HepG2 (cell line): ENCODE measurements at regions not wholly inside any gene's neighbourhood (a gene's known extent, or its start where the extent isn't known, plus 50 kb on each side); places are given as distances from the start of the nearest gene placed in this dataset.

ENCODE experiments used
- ATAC-seq: fragments of 200-7000 bp; cut with Tn5 transposase; 3 replicates; pipeline ENCODE4 v1.9.1; 2020; ENCODE audit warnings: mild to moderate bottlenecking, moderate library complexity
- BruUV-seq: library from RNA; stranded (reverse); fragments of 400-500 nt; replicated peaks from 2 replicates; lab custom pipeline; 2021; lab: Mats Ljungman, UMichigan
- CTCF ChIA-PET: fragments of 300-600 bp; formaldehyde crosslinking; extraction: SDS; loops from one replicate; lab custom pipeline; 2021; ENCODE audit warnings: low total read pairs, inconsistent platforms, low intra/inter-chr PET ratio; lab: Yijun Ruan, JAX
- POLR2A ChIA-PET: fragments of 350-600 bp; sonication (Branson Sonifier 250); formaldehyde crosslinking; loops from one replicate; lab custom pipeline; 2020; ENCODE audit warnings: antibody characterized with exemption, inconsistent platforms; lab: Yijun Ruan, JAX
- DNase-seq: peaks from one replicate; pipeline ENCODE4 v3.0.0-alpha.2; 2015; ENCODE audit warnings: low spot score
- FAIRE-seq: peaks from 3 replicates; lab custom pipeline; 2011; peaks lifted over from hg19 to GRCh38; lab: Jason Lieb, UNC
- H2AFZ ChIP-seq: one replicate; pipeline ENCODE4 v1.6.1; 2011; ENCODE audit warnings: low read length, inconsistent platforms
- H3K27ac ChIP-seq: fragments of 300-600 bp; 3 replicates; pipeline ENCODE4 v1.8.0; 2011; ENCODE audit warnings: mixed run types, mild to moderate bottlenecking, mixed read lengths, low read length, inconsistent platforms; ENCODE audit not compliant: insufficient read depth; ENCODE audit errors: extremely low read length
- H3K27me3 ChIP-seq, 2 experiments: fragments of 200-600 bp in 1 of 2; 2 replicates in 1 of 2; 3 replicates in 1 of 2; pipeline versions ENCODE4 v1.6.0 to v1.8.0; 2011; ENCODE audit warnings: low read length in 2 of 2, mild to moderate bottlenecking in 2 of 2, moderate library complexity in 2 of 2, inconsistent platforms in 1 of 2; ENCODE audit not compliant: insufficient read depth in 2 of 2, control insufficient read depth in 1 of 2
- H3K36me3 ChIP-seq, 2 experiments: fragments of 200-600 bp in 1 of 2; replicated peaks in 1 of 2; 2 replicates in 1 of 2; 3 replicates in 1 of 2; pipeline versions ENCODE4 v1.5.1 to v1.8.0; 2011; ENCODE audit warnings: low read length in 2 of 2, inconsistent platforms in 1 of 2; ENCODE audit not compliant: insufficient read depth in 2 of 2, control insufficient read depth in 1 of 2
- H3K4me1 ChIP-seq: 2 replicates; pipeline ENCODE4 v1.5.1; 2012; ENCODE audit warnings: low read length, inconsistent platforms; ENCODE audit not compliant: insufficient read depth
- H3K4me2 ChIP-seq: 2 replicates; pipeline ENCODE4 v1.6.0; 2011; ENCODE audit warnings: low read depth, low read length, inconsistent platforms
- H3K4me3 ChIP-seq, 3 experiments: fragments of 200-600 bp in 1 of 3; sonication (generic), shearing (Covaris generic) in 1 of 3; replicated peaks in 1 of 3; 2 replicates each; pipeline ENCODE4 v1.5.1; 2011 to 2016; ENCODE audit warnings: low read length in 3 of 3, inconsistent platforms in 2 of 3, low read depth in 2 of 3, mild to moderate bottlenecking in 2 of 3, control low read depth in 1 of 3, mixed read lengths in 1 of 3; ENCODE audit not compliant: insufficient read depth in 1 of 3
- H3K79me2 ChIP-seq: one replicate; pipeline ENCODE4 v1.6.1; 2011; ENCODE audit warnings: low read length, inconsistent platforms; ENCODE audit not compliant: insufficient read depth
- H3K9ac ChIP-seq: 2 replicates; pipeline ENCODE4 v1.6.0; 2011; ENCODE audit warnings: mild to moderate bottlenecking, low read depth, low read length, inconsistent platforms; ENCODE audit not compliant: insufficient read depth
- H3K9me3 ChIP-seq: 2 replicates; pipeline ENCODE4 v1.5.1; 2012; ENCODE audit warnings: mild to moderate bottlenecking, low read length
- H4K20me1 ChIP-seq: 2 replicates; pipeline ENCODE4 v1.6.0; 2011; ENCODE audit warnings: inconsistent platforms, mild to moderate bottlenecking, low read length, moderate library complexity; ENCODE audit not compliant: insufficient read depth
- FOXJ3 ChIP-seq: sonication (generic); formaldehyde crosslinking; IDR thresholded peaks from 2 replicates; pipeline ENCODE4 v1.4.0; 2020; ENCODE audit warnings: missing genetic modification reagents, mild to moderate bottlenecking, borderline replicate concordance
- KAT2B ChIP-seq: fragments of 150-350 bp; IDR thresholded peaks from 2 replicates; pipeline ENCODE4 v1.6.1; 2014; ENCODE audit warnings: low read depth, low read length, borderline replicate concordance
- PHF5A ChIP-seq: IDR thresholded peaks from one replicate; pipeline ENCODE4 v1.6.1; 2018; ENCODE audit warnings: low read depth, missing genetic modification reagents; ENCODE audit not compliant: unreplicated experiment
- ZNF143 ChIP-seq: sonication (generic); formaldehyde crosslinking; IDR thresholded peaks from 2 replicates; pipeline ENCODE4 v1.4.0; 2020; ENCODE audit warnings: missing genetic modification reagents
- ZNF251 ChIP-seq: sonication (generic); formaldehyde crosslinking; IDR thresholded peaks from 2 replicates; pipeline ENCODE4 v1.9.0; 2021; ENCODE audit warnings: mild to moderate bottlenecking, missing genetic modification reagents
- ZNF317 ChIP-seq: sonication (generic); formaldehyde crosslinking; IDR thresholded peaks from 2 replicates; pipeline ENCODE4 v1.5.0; 2020; ENCODE audit warnings: mild to moderate bottlenecking, missing genetic modification reagents
- ZNF790 ChIP-seq: sonication (generic); formaldehyde crosslinking; IDR thresholded peaks from 2 replicates; pipeline ENCODE4 v1.8.0; 2022; ENCODE audit warnings: missing genetic modification reagents, mild to moderate bottlenecking, borderline replicate concordance
- WGBS: methylation state at CpG from one replicate; pipeline ENCODE4 v1.1.6; 2017; ENCODE audit warnings: low lambda C conversion rate; 5-methylcytosine and 5-hydroxymethylcytosine counted together
- in situ Hi-C: cut with HindIII; loops from 2 replicates; pipeline ENCODE4 v1.10.0; 2017; ENCODE audit warnings: low pct_unique_long_range_greater_than_20kb; ENCODE audit not compliant: extremely low pct_ligation_motif_present
- intact Hi-C: fragments of 100-400 bp; cut with micrococcal nuclease; formaldehyde crosslinking; loops from one replicate; pipeline ENCODE4 v1.10.0; 2022; ENCODE audit not compliant: unreplicated experiment
- TF ChIP-seq, protein P1 (sequence below): sonication (generic); formaldehyde crosslinking; IDR thresholded peaks from 2 replicates; pipeline ENCODE4 v1.4.0; 2020; ENCODE audit warnings: low read depth, missing genetic modification reagents
- TF ChIP-seq, protein P2 (sequence below): sonication (generic); formaldehyde crosslinking; IDR thresholded peaks from 2 replicates; pipeline ENCODE4 v1.4.0; 2020; ENCODE audit warnings: missing genetic modification reagents, borderline replicate concordance
- TF ChIP-seq, protein P3 (sequence below): sonication (generic); formaldehyde crosslinking; IDR thresholded peaks from 2 replicates; pipeline ENCODE4 v1.4.0; 2020; ENCODE audit warnings: low read depth, mild to moderate bottlenecking, missing genetic modification reagents
- TF ChIP-seq, protein P4 (sequence below): sonication (generic); formaldehyde crosslinking; IDR thresholded peaks from 2 replicates; pipeline ENCODE4 v1.5.0; 2020; ENCODE audit warnings: missing genetic modification reagents

DNA sequence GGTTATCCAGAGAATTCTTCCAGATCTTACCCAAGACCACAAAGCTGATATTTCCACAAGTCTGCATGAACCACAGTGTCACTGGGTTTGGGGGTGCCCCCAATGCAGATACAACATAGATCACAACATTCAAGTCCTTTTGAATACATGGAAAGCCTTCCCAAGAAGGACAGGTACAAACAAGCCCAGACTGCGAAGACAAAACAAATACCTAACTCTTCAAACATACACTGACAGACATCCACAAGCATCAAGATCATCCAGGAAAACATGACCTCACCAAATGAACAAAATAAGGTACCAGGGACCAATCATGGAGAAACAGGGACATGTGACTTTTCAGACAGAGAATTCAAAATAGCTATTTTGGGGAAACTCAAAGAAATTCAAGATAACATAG, 93.1 kb downstream of the MDH1 start:
- FAIRE-seq (no peak), ATAC-seq (no peak), DNase-seq (no peak)
- Histone ChIP-seq H3K9ac (no peak overlapping the region), H3K36me3 (no peaks in the 10 kb centered on the region), H3K27ac (no peak overlapping the region), H3K4me3 (no peak overlapping the region), H2AFZ (no peak overlapping the region), H3K79me2 (no peaks in the 10 kb centered on the region), H4K20me1 (no peaks in the 10 kb centered on the region), H3K9me3 (no peaks in the 10 kb centered on the region), H3K4me2 (no peak overlapping the region), H3K27me3 (peaks cover 0 to 6% of the 10 kb centered on the region in 2 experiments; a peak in 2 of 5 replicates), H3K4me1 (no peaks in the 10 kb centered on the region)
- intact Hi-C loops = no loop called here
- WGBS = 14% methylated on average over 1 of the region's 1 CpG
- POLR2A ChIA-PET = no interaction called here
- CTCF ChIA-PET = no interaction called here
- TF ChIP-seq, protein P1, sequence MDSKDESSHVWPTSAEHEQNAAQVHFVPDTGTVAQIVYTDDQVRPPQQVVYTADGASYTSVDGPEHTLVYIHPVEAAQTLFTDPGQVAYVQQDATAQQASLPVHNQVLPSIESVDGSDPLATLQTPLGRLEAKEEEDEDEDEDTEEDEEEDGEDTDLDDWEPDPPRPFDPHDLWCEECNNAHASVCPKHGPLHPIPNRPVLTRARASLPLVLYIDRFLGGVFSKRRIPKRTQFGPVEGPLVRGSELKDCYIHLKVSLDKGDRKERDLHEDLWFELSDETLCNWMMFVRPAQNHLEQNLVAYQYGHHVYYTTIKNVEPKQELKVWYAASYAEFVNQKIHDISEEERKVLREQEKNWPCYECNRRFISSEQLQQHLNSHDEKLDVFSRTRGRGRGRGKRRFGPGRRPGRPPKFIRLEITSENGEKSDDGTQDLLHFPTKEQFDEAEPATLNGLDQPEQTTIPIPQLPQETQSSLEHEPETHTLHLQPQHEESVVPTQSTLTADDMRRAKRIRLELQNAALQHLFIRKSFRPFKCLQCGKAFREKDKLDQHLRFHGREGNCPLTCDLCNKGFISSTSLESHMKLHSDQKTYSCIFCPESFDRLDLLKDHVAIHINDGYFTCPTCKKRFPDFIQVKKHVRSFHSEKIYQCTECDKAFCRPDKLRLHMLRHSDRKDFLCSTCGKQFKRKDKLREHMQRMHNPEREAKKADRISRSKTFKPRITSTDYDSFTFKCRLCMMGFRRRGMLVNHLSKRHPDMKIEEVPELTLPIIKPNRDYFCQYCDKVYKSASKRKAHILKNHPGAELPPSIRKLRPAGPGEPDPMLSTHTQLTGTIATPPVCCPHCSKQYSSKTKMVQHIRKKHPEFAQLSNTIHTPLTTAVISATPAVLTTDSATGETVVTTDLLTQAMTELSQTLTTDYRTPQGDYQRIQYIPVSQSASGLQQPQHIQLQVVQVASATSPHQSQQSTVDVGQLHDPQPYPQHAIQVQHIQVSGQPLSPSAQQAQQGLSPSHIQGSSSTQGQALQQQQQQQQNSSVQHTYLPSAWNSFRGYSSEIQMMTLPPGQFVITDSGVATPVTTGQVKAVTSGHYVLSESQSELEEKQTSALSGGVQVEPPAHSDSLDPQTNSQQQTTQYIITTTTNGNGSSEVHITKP (CRISPR knock-in tag) = no peak
- no peak for TF ChIP-seq ZNF790
- TF ChIP-seq, protein P2, sequence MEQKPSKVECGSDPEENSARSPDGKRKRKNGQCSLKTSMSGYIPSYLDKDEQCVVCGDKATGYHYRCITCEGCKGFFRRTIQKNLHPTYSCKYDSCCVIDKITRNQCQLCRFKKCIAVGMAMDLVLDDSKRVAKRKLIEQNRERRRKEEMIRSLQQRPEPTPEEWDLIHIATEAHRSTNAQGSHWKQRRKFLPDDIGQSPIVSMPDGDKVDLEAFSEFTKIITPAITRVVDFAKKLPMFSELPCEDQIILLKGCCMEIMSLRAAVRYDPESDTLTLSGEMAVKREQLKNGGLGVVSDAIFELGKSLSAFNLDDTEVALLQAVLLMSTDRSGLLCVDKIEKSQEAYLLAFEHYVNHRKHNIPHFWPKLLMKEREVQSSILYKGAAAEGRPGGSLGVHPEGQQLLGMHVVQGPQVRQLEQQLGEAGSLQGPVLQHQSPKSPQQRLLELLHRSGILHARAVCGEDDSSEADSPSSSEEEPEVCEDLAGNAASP (CRISPR knock-in tag) = no peak
- TF ChIP-seq ZNF143 (CRISPR knock-in tag) = no peak
- TF ChIP-seq, protein P3, sequence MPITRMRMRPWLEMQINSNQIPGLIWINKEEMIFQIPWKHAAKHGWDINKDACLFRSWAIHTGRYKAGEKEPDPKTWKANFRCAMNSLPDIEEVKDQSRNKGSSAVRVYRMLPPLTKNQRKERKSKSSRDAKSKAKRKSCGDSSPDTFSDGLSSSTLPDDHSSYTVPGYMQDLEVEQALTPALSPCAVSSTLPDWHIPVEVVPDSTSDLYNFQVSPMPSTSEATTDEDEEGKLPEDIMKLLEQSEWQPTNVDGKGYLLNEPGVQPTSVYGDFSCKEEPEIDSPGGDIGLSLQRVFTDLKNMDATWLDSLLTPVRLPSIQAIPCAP = no peak
- TF ChIP-seq ZNF317 = no peak
- TF ChIP-seq PHF5A (CRISPR knock-in tag) = no peak
- TF ChIP-seq ZNF251 = no peak
- no peak for TF ChIP-seq FOXJ3
- no peak for TF ChIP-seq KAT2B
- TF ChIP-seq, protein P4, sequence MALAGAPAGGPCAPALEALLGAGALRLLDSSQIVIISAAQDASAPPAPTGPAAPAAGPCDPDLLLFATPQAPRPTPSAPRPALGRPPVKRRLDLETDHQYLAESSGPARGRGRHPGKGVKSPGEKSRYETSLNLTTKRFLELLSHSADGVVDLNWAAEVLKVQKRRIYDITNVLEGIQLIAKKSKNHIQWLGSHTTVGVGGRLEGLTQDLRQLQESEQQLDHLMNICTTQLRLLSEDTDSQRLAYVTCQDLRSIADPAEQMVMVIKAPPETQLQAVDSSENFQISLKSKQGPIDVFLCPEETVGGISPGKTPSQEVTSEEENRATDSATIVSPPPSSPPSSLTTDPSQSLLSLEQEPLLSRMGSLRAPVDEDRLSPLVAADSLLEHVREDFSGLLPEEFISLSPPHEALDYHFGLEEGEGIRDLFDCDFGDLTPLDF (CRISPR knock-in tag) = no peak
- in situ Hi-C loops = no loop called here
- no TSS peak for BruUV-seq
